Stimulated activated CD8-positive, alpha-beta memory T cell treated with anti-CD3 and anti-CD28 coated beads, Interleukin-15, amount 100 ng/mL, for 48 hours (primary cell): ENCODE measurements at regions not wholly inside any gene's neighbourhood (a gene's known extent, or its start where the extent isn't known, plus 50 kb on each side); places are given as distances from the start of the nearest gene placed in this dataset.
"Not testable (repeated sequence)": the region's sequence is repeated elsewhere in the genome, so short reads cannot be mapped to it uniquely, and the experiment has no call there.

Experiments used
- DNase-seq, 2 donors: peaks; one replicate each; pipeline ENCODE4 v3.0.0-alpha.2; 2020; ENCODE audit warnings: low read depth in 2 of 2

- no peak for DNase-seq
Observed at GRCh38 chr22:17318817-17319216, 50.4 kb upstream of the CECR2 start.

GRCh38 chr22:17315310-17315709, 54.0 kb upstream of the CECR2 start:
- no peak for DNase-seq

GRCh38 chr22:17314487-17314886, 54.8 kb upstream of the CECR2 start:
- DNase-seq: no peak

GRCh38 chr22:17313626-17314025, 55.6 kb upstream of the CECR2 start:
- DNase-seq: no peak

GRCh38 chr22:17307566-17307965, 61.7 kb upstream of the CECR2 start:
- no peak for DNase-seq

GRCh38 chr22:17305076-17305475, 64.2 kb upstream of the CECR2 start:
- no peak for DNase-seq

- DNase-seq: peak; percentile 45 to 50
Observed at GRCh38 chr22:17303840-17304779, 65.2 kb upstream of the CECR2 start.

GRCh38 chr22:17303441-17303839, 65.8 kb upstream of the CECR2 start:
- no peak for DNase-seq

- no peak for DNase-seq
Observed at GRCh38 chr22:17302616-17303015, 66.6 kb upstream of the CECR2 start.

- DNase-seq: no peak
Observed at GRCh38 chr22:17300926-17301325, 68.3 kb upstream of the CECR2 start.

GRCh38 chr22:17298805-17299502, 70.3 kb upstream of the CECR2 start:
- DNase-seq: not testable (repeated sequence)

- DNase-seq: no peak
Observed at GRCh38 chr22:17285656-17286055, 66.4 kb upstream of the ADA2 start.

- no peak for DNase-seq
Observed at GRCh38 chr22:17284888-17285287, 65.7 kb upstream of the ADA2 start.

GRCh38 chr22:17284466-17284865, 65.2 kb upstream of the ADA2 start:
- no peak for DNase-seq

- DNase-seq: not testable (repeated sequence)
Observed at GRCh38 chr22:17283865-17284264, 64.6 kb upstream of the ADA2 start.

GRCh38 chr22:17283423-17283822, 64.2 kb upstream of the ADA2 start:
- no peak for DNase-seq

- DNase-seq: no peak
Observed at GRCh38 chr22:17281440-17281841, 62.2 kb upstream of the ADA2 start.

GRCh38 chr22:17281026-17281425, 61.8 kb upstream of the ADA2 start:
- DNase-seq: no peak

- DNase-seq: no peak
Observed at GRCh38 chr22:17272511-17272991, 53.3 kb upstream of the ADA2 start.

GRCh38 chr22:17271711-17272451, 52.6 kb upstream of the ADA2 start:
- no peak for DNase-seq

- DNase-seq: no peak
Observed at GRCh38 chr22:17269607-17270261, 50.5 kb upstream of the ADA2 start.

GRCh38 chr22:17269224-17269606, 50.0 kb upstream of the ADA2 start:
- DNase-seq: no peak
